ENCODE measurements at regions not wholly inside any gene's neighbourhood (a gene's known extent, or its start where the extent isn't known, plus 50 kb on each side); places are given as distances from the start of the nearest gene placed in this dataset.

DNA sequence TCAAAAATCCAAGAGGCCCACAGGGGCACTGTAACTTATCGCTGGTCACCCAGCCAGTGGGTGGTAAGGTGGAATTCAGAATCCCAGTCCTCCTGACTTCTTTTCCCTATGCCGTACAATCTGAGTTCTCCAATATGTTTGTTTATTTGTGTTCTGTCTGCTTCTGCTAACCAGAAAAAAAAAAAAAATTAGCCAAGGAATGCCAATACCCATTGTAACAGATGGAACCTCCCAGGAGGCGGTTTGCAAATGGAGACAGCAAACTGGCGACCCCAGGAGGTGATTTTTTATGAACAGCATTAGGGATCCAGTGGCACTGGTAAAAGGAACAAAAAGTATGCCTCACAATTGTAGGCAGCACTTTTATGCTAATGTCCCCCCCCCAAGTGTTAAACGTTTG, 189.0 kb upstream of the FGGY start:
- H3K4me3 ChIP-seq, result no peak overlapping the region
- no peak overlapping the region for H3K27ac ChIP-seq
- no peak for DNase-seq
- no peaks in the 10 kb centered on the region for H3K36me3 ChIP-seq
- 74 to 91% (median 86%) methylated on average over 5 of the region's 5 CpGs for WGBS, 5 donors
- TF ChIP-seq, protein P1, sequence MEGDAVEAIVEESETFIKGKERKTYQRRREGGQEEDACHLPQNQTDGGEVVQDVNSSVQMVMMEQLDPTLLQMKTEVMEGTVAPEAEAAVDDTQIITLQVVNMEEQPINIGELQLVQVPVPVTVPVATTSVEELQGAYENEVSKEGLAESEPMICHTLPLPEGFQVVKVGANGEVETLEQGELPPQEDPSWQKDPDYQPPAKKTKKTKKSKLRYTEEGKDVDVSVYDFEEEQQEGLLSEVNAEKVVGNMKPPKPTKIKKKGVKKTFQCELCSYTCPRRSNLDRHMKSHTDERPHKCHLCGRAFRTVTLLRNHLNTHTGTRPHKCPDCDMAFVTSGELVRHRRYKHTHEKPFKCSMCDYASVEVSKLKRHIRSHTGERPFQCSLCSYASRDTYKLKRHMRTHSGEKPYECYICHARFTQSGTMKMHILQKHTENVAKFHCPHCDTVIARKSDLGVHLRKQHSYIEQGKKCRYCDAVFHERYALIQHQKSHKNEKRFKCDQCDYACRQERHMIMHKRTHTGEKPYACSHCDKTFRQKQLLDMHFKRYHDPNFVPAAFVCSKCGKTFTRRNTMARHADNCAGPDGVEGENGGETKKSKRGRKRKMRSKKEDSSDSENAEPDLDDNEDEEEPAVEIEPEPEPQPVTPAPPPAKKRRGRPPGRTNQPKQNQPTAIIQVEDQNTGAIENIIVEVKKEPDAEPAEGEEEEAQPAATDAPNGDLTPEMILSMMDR (IDR thresholded peaks at IDR 0.05 in 8 of 11, conservative IDR thresholded peaks at IDR 0.05 in 3 of 11), result no peak
- no peaks in the 10 kb centered on the region for H3K27me3 ChIP-seq (replicated peaks in 1 of 7)
- H3K9me3 ChIP-seq, result no peaks in the 10 kb centered on the region
- no peaks in the 10 kb centered on the region for H3K4me1 ChIP-seq
- intact Hi-C loops (cut with DNase I; ENCODE audit: low total_unique reads), result no loop called here

DNA sequence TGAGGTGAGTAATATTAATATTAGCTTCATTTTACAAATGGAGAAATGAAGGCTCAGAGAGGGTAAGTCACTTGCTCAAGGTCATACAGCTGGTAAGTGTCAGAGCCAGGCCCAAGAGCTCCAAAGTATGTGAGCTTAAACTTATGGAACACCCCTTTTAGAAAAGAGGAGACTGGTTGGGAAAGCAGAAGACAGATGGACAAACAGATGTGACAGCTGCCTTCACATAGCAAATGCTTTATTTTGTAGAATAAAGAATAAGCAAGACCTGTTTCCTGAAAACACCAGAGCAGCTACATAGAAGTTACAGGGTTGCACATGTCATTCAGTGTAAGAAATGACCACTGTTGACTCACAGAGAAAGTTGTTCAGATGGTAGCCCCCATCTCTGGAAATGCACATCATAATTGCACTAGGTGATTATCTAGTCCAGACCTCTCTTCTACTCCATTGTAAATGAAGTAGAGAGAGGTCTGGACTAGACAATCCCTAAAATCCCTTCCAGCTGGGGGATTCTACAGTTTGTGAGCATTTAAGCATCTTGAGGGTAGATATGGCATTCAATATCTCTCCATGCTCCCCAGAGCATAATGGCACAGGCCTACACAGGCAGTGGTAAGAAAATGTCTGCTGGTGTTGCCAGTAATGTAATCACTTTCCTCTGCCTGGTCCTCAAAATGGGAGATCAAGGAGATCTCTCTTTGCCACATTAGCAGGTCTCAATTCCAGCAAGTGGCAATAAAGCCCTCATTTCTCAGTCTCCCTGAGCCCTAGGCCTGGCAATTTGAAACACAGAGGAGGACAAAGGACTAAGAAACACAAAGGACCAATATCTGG, 188.2 kb upstream of the FGGY start:
- Histone ChIP-seq H3K4me3 (no peak overlapping the region), H3K27me3 (replicated peaks in 1 of 7) (no peaks in the 10 kb centered on the region), H3K9me3 (no peaks in the 10 kb centered on the region), H3K4me1 (no peaks in the 10 kb centered on the region), H3K36me3 (no peaks in the 10 kb centered on the region), H3K27ac (no peak overlapping the region)
- DNase-seq, result no peak
- TF ChIP-seq POLR2AphosphoS5 (IDR thresholded peaks at IDR 0.05) (no peak), POLR2A (IDR thresholded peaks at IDR 0.05) (no peak)
- TF ChIP-seq, protein P1 (IDR thresholded peaks at IDR 0.05 in 8 of 11, conservative IDR thresholded peaks at IDR 0.05 in 3 of 11), result no peak
- intact Hi-C loops (cut with DNase I; ENCODE audit: low total_unique reads), result no loop called here

DNA sequence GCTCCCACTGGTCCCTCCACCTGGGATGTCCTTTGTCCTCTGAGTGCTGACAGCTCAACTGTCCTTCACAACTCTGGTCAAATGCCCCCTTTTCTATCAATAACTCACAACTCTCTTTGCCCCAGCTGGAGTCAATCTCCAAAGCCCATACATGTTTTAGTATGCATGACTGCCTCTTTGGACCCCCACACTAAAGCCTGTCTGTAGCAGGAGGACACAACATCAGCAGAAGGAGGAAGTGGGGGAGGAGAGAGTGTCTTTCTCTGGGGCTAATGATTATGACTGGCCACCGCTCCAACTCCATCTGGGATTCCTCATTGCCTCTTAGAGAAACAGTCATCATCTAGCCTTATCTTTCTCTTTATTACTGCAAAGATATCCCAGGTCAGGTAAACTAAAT, 186.6 kb upstream of the FGGY start:
- H3K4me1 ChIP-seq, result no peaks in the 10 kb centered on the region
- H3K9me3 ChIP-seq, result no peaks in the 10 kb centered on the region
- no peak for DNase-seq
- intact Hi-C loops (cut with DNase I; ENCODE audit: low total_unique reads), result no loop called here
- TF ChIP-seq, protein P1 (IDR thresholded peaks at IDR 0.05 in 8 of 11, conservative IDR thresholded peaks at IDR 0.05 in 3 of 11), result no peak
- TF ChIP-seq POLR2AphosphoS5 (IDR thresholded peaks at IDR 0.05) (no peak), POLR2A (IDR thresholded peaks at IDR 0.05) (no peak)
- H3K27ac ChIP-seq, result no peak overlapping the region
- no peaks in the 10 kb centered on the region for H3K36me3 ChIP-seq
- H3K4me3 ChIP-seq, result no peak overlapping the region
- 78 to 96% (median 89%) methylated on average over 1 of the region's 1 CpG for WGBS, 5 donors
- H3K27me3 ChIP-seq (replicated peaks in 1 of 7), result no peaks in the 10 kb centered on the region

DNA sequence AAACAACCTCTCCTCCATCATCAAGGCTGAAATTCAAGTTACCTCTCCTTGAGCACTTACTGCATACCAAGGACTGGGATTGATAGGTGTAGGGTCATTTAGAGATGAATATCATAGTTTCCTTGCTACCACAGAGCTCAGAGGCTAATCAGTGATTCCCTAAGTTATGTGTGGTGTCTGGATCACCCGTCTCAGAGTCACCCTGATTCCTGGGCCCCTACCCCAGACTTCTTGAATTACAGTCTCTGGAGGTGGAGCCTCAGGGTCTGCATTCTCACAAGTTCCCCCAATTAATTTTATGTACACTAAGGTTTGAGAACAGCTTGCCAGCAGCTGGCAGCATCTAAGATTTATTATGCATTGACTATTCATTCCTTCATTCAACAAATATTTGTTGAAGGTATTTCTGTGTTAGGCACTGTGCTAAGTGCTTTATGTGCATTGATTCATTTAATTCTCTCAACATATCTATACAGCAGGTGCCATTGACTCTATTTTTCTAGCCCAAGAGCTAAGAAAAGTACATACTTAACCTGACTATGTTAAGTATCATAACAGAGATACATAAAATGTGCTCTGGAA, 182.9 kb upstream of the FGGY start:
- no peaks in the 10 kb centered on the region for H3K27me3 ChIP-seq (replicated peaks in 1 of 7)
- H3K4me3 ChIP-seq, result no peak overlapping the region
- no peaks in the 10 kb centered on the region for H3K36me3 ChIP-seq
- intact Hi-C loops (cut with DNase I; ENCODE audit: low total_unique reads), result no loop called here
- 83 to 100% (median 92%) methylated on average over 1 of the region's 1 CpG for WGBS, 5 donors
- H3K27ac ChIP-seq, result no peak overlapping the region
- no peak for TF ChIP-seq POLR2AphosphoS5 (IDR thresholded peaks at IDR 0.05)
- TF ChIP-seq POLR2A (IDR thresholded peaks at IDR 0.05), result no peak
- TF ChIP-seq, protein P1 (IDR thresholded peaks at IDR 0.05 in 8 of 11, conservative IDR thresholded peaks at IDR 0.05 in 3 of 11), result no peak
- H3K9me3 ChIP-seq, result no peaks in the 10 kb centered on the region
- no peaks in the 10 kb centered on the region for H3K4me1 ChIP-seq
- DNase-seq, result no peak

All from spleen (tissue), 11 donors.